Daoy (cell line): ENCODE measurements at regions not wholly inside any gene's neighbourhood (a gene's known extent, or its start where the extent isn't known, plus 50 kb on each side); places are given as distances from the start of the nearest gene placed in this dataset.
A peak's percentile ranks its signal among the peaks of the same experiment; 100 is the strongest.
"Not testable (repeated sequence)": the region's sequence is repeated elsewhere in the genome, so short reads cannot be mapped to it uniquely, and the experiment has no call there.

ENCODE experiments used
- DNase-seq: peaks from one replicate; pipeline ENCODE4 v3.0.0-alpha.2; 2015; ENCODE audit warnings: low read depth

GRCh38 chr9:33623658-33624586 lies 99.9 kb downstream of the ANKRD18B start:
- DNase-seq: peak; percentile 78

GRCh38 chr9:33628318-33628717 lies 104.3 kb downstream of the ANKRD18B start:
- not testable (repeated sequence) for DNase-seq

GRCh38 chr9:33628865-33629410 lies 104.9 kb downstream of the ANKRD18B start:
- no peak for DNase-seq

- no peak for DNase-seq
These were observed 109.6 kb downstream of the ANKRD18B start for GRCh38 chr9:33633636-33634035.

- DNase-seq: no peak
These were observed 113.8 kb downstream of the ANKRD18B start for GRCh38 chr9:33637881-33638280.

- DNase-seq: no peak
These were observed 114.4 kb downstream of the ANKRD18B start for GRCh38 chr9:33638391-33638915.

GRCh38 chr9:33645706-33646105 lies 121.7 kb downstream of the ANKRD18B start:
- DNase-seq: no peak

- no peak for DNase-seq
These were observed 125.4 kb downstream of the ANKRD18B start for GRCh38 chr9:33649463-33649862.

GRCh38 chr9:33651125-33651524 lies 127.1 kb downstream of the ANKRD18B start:
- DNase-seq: no peak

GRCh38 chr9:33659921-33660320 lies 135.4 kb upstream of the PRSS3 start:
- peak; percentile 10 for DNase-seq

- no peak for DNase-seq
These were observed 134.6 kb upstream of the PRSS3 start for GRCh38 chr9:33660772-33661171.

GRCh38 chr9:33661176-33661575 lies 134.2 kb upstream of the PRSS3 start:
- no peak for DNase-seq

- DNase-seq: no peak
These were observed 132.5 kb upstream of the PRSS3 start for GRCh38 chr9:33662871-33663270.

GRCh38 chr9:33676194-33676745 lies 119.1 kb upstream of the PRSS3 start:
- not testable (repeated sequence) for DNase-seq

- peak; percentile 69 for DNase-seq
These were observed 118.4 kb upstream of the PRSS3 start for GRCh38 chr9:33676746-33677505.

GRCh38 chr9:33677506-33677809 lies 117.9 kb upstream of the PRSS3 start:
- DNase-seq: no peak

- DNase-seq: no peak
These were observed 117.4 kb upstream of the PRSS3 start for GRCh38 chr9:33677961-33678360.

- DNase-seq: no peak
These were observed 112.8 kb upstream of the PRSS3 start for GRCh38 chr9:33682551-33682950.

- DNase-seq: no peak
These were observed 110.5 kb upstream of the PRSS3 start for GRCh38 chr9:33684831-33685230.

GRCh38 chr9:33686942-33687341 lies 108.4 kb upstream of the PRSS3 start:
- DNase-seq: no peak

- peak; percentile 9 for DNase-seq
These were observed 107.6 kb upstream of the PRSS3 start for GRCh38 chr9:33687779-33688178.
